HEK293 (cell line): ENCODE measurements at regions not wholly inside any gene's neighbourhood (a gene's known extent, or its start where the extent isn't known, plus 50 kb on each side); places are given as distances from the start of the nearest gene placed in this dataset.
A peak's percentile ranks its signal among the peaks of the same experiment; 100 is the strongest.

Experiments used
- CTCF ChIA-PET: fragments of 350-600 bp; formaldehyde crosslinking; extraction: SDS; loops from one replicate; lab custom pipeline; 2021; ENCODE audit warnings: antibody characterized with exemption; lab: Yijun Ruan, JAX
- POLR2A ChIA-PET: fragments of 300-600 bp; formaldehyde crosslinking; extraction: SDS; loops from one replicate; lab custom pipeline; 2020; ENCODE audit warnings: antibody characterized with exemption, inconsistent platforms; lab: Yijun Ruan, JAX
- H3K27ac ChIP-seq: fragments of 200-500 bp; sonication (Bioruptor generic); 2 replicates; pipeline ENCODE4 v1.5.1; 2014; ENCODE audit warnings: low read depth, low read length, control low read depth, inconsistent platforms; ENCODE audit errors: extremely low read depth
- H3K36me3 ChIP-seq, 2 experiments: fragments of 200-500 bp in 1 of 2; sonication (Bioruptor generic) in 1 of 2; 1 replicate in 1 of 2; 2 replicates in 1 of 2; pipeline ENCODE4 v1.5.1; 2014 to 2017; ENCODE audit warnings: inconsistent platforms in 2 of 2, low read length in 2 of 2; ENCODE audit not compliant: control insufficient read depth in 2 of 2, insufficient read depth in 1 of 2
- H3K4me1 ChIP-seq: fragments of 200-500 bp; sonication (Bioruptor generic); 2 replicates; pipeline ENCODE4 v1.5.1; 2014; ENCODE audit warnings: mild to moderate bottlenecking, low read length, inconsistent platforms; ENCODE audit not compliant: control insufficient read depth, insufficient read depth
- H3K4me3 ChIP-seq: 2 replicates; pipeline ENCODE4 v1.5.1; 2011; ENCODE audit warnings: low read depth, mild to moderate bottlenecking, control low read depth, low read length, moderate library complexity
- H3K9me3 ChIP-seq: fragments of 200-500 bp; sonication (Bioruptor generic); 2 replicates; pipeline ENCODE4 v1.5.1; 2014; ENCODE audit warnings: low read depth, low read length, inconsistent platforms; ENCODE audit not compliant: control insufficient read depth, insufficient read depth
- BCL11A ChIP-seq: fragments of 450-650 bp; formaldehyde crosslinking; IDR thresholded peaks from 2 replicates; pipeline ENCODE4 v1.5.1; 2016; ENCODE audit warnings: low read depth, missing biosample characterization, missing genetic modification characterization
- HOXC10 ChIP-seq: sonication (generic); formaldehyde crosslinking; IDR thresholded peaks from 2 replicates; pipeline ENCODE4 v1.8.1; 2023; ENCODE audit warnings: mild to moderate bottlenecking, missing genetic modification reagents
- KLF16 ChIP-seq: fragments of 450-650 bp; formaldehyde crosslinking; IDR thresholded peaks from 2 replicates; pipeline ENCODE4 v1.5.1; 2017; ENCODE audit warnings: missing biosample characterization, missing genetic modification characterization
- MZF1 ChIP-seq: fragments of 450-650 bp; formaldehyde crosslinking; IDR thresholded peaks from 2 replicates; pipeline ENCODE4 v1.5.1; 2017; ENCODE audit warnings: missing biosample characterization, missing genetic modification characterization, borderline replicate concordance
- OVOL3 ChIP-seq: fragments of 450-650 bp; formaldehyde crosslinking; IDR thresholded peaks from 2 replicates; pipeline ENCODE4 v1.5.1; 2016; ENCODE audit warnings: missing biosample characterization, missing genetic modification characterization
- REST ChIP-seq: fragments of 450-650 bp; formaldehyde crosslinking; IDR thresholded peaks from 2 replicates; pipeline ENCODE4 v1.5.1; 2016; ENCODE audit warnings: missing biosample characterization, missing genetic modification characterization
- TRIM28 ChIP-seq: IDR thresholded peaks from 2 replicates; pipeline ENCODE4 v1.6.1; 2011; ENCODE audit warnings: low read length, control low read depth, borderline replicate concordance
- YY2 ChIP-seq: fragments of 450-650 bp; formaldehyde crosslinking; IDR thresholded peaks from 2 replicates; pipeline ENCODE4 v1.5.1; 2016; ENCODE audit warnings: missing biosample characterization, missing genetic modification characterization
- ZBTB20 ChIP-seq: fragments of 450-650 bp; formaldehyde crosslinking; IDR thresholded peaks from 2 replicates; pipeline ENCODE4 v1.5.1; 2016; ENCODE audit warnings: missing biosample characterization, missing genetic modification characterization
- ZNF112 ChIP-seq: fragments of 450-650 bp; formaldehyde crosslinking; IDR thresholded peaks from 2 replicates; pipeline ENCODE4 v1.5.0; 2017; ENCODE audit warnings: missing biosample characterization, missing genetic modification characterization
- ZNF133 ChIP-seq: fragments of 450-650 bp; formaldehyde crosslinking; IDR thresholded peaks from 2 replicates; pipeline ENCODE4 v1.5.1; 2016; ENCODE audit warnings: missing biosample characterization, missing genetic modification characterization
- ZNF169 ChIP-seq: fragments of 450-650 bp; formaldehyde crosslinking; IDR thresholded peaks from 2 replicates; pipeline ENCODE4 v1.5.1; 2016; ENCODE audit warnings: missing biosample characterization, missing genetic modification characterization
- ZNF23 ChIP-seq: fragments of 450-650 bp; formaldehyde crosslinking; IDR thresholded peaks from 2 replicates; pipeline ENCODE4 v1.5.1; 2016; ENCODE audit warnings: missing biosample characterization, missing genetic modification characterization, borderline replicate concordance
- ZNF26 ChIP-seq: fragments of 450-650 bp; formaldehyde crosslinking; IDR thresholded peaks from 2 replicates; pipeline ENCODE4 v1.5.1; 2016; ENCODE audit warnings: missing biosample characterization, missing genetic modification characterization
- ZNF366 ChIP-seq: fragments of 450-650 bp; formaldehyde crosslinking; conservative IDR thresholded peaks from 2 replicates; pipeline ENCODE4 v1.5.1; 2016; ENCODE audit warnings: missing biosample characterization, missing genetic modification characterization
- ZNF394 ChIP-seq: fragments of 450-650 bp; formaldehyde crosslinking; IDR thresholded peaks from 2 replicates; pipeline ENCODE4 v1.5.1; 2016; ENCODE audit warnings: missing biosample characterization, missing genetic modification characterization, mild to moderate bottlenecking, moderate library complexity, borderline replicate concordance
- ZNF423 ChIP-seq: fragments of 450-650 bp; formaldehyde crosslinking; IDR thresholded peaks from 2 replicates; pipeline ENCODE4 v1.5.1; 2016; ENCODE audit warnings: missing biosample characterization, missing genetic modification characterization
- ZNF433 ChIP-seq: fragments of 450-650 bp; formaldehyde crosslinking; IDR thresholded peaks from 2 replicates; pipeline ENCODE4 v1.5.1; 2016; ENCODE audit warnings: missing biosample characterization, missing genetic modification characterization, low read depth
- ZNF513 ChIP-seq: fragments of 450-650 bp; IDR thresholded peaks from 2 replicates; pipeline ENCODE4 v1.5.1; 2018; ENCODE audit warnings: missing biosample characterization, missing genetic modification characterization
- ZNF549 ChIP-seq: fragments of 450-650 bp; IDR thresholded peaks from 2 replicates; pipeline ENCODE4 v1.5.1; 2018; ENCODE audit warnings: missing biosample characterization, missing genetic modification characterization, mild to moderate bottlenecking, inconsistent platforms, moderate library complexity
- ZNF571 ChIP-seq: fragments of 450-650 bp; formaldehyde crosslinking; IDR thresholded peaks from 2 replicates; pipeline ENCODE4 v1.5.0; 2017; ENCODE audit warnings: missing biosample characterization, missing genetic modification characterization
- ZNF585B ChIP-seq: fragments of 450-650 bp; formaldehyde crosslinking; IDR thresholded peaks from 2 replicates; pipeline ENCODE4 v1.5.1; 2016; ENCODE audit warnings: missing biosample characterization, missing genetic modification characterization
- ZNF621 ChIP-seq: fragments of 450-650 bp; formaldehyde crosslinking; IDR thresholded peaks from 2 replicates; pipeline ENCODE4 v1.5.1; 2017; ENCODE audit warnings: missing biosample characterization, missing genetic modification characterization
- ZNF658 ChIP-seq: fragments of 450-650 bp; formaldehyde crosslinking; IDR thresholded peaks from 2 replicates; pipeline ENCODE4; 2016; ENCODE audit warnings: missing biosample characterization, missing genetic modification characterization
- ZNF677 ChIP-seq: fragments of 450-650 bp; IDR thresholded peaks from 2 replicates; pipeline ENCODE4 v1.5.0; 2018; ENCODE audit warnings: missing biosample characterization, mild to moderate bottlenecking, missing genetic modification characterization, moderate library complexity
- ZNF843 ChIP-seq: fragments of 450-650 bp; formaldehyde crosslinking; IDR thresholded peaks from 2 replicates; pipeline ENCODE4 v1.5.1; 2016; ENCODE audit warnings: missing biosample characterization, missing genetic modification characterization
- ZSCAN30 ChIP-seq: fragments of 450-650 bp; IDR thresholded peaks from 2 replicates; pipeline ENCODE4 v1.5.1; 2018; ENCODE audit warnings: missing biosample characterization, mild to moderate bottlenecking, missing genetic modification characterization, moderate library complexity
- ZXDB ChIP-seq: fragments of 450-650 bp; formaldehyde crosslinking; IDR thresholded peaks from 2 replicates; pipeline ENCODE4 v1.5.1; 2016; ENCODE audit warnings: missing biosample characterization, missing genetic modification characterization
- TF ChIP-seq, protein P1 (sequence below): fragments of 450-650 bp; formaldehyde crosslinking; IDR thresholded peaks from 2 replicates; pipeline ENCODE4 v1.5.1; 2016; ENCODE audit warnings: missing biosample characterization, missing genetic modification characterization

DNA sequence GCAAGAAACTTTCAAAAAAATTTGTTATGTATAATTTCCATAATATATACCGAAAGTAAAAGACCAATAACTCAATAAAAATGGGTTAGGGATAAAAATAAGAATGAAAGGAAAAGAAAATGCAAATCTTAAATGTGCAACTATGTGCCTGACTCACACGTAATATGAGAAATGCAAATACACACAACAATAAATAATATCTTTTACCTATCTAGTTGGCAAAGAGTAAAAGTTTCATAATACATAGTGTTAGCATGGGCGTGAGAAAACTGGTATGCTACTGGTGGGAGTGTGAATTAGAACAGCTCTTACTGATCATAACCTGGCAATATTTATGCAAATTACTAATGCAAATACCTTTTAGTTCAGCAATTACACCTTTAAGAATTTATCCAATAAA is 438.5 kb upstream of the CITED2 start (continued):
- no peak for TF ChIP-seq MZF1
- no peak for TF ChIP-seq YY2

GRCh38 chr6:139801571-139802321 is 427.3 kb upstream of the CITED2 start:
- H3K4me3 ChIP-seq: no peak overlapping the region
- H3K36me3 ChIP-seq: no peaks in the 10 kb centered on the region
- CTCF ChIA-PET: interaction anchor here (0.5 to 0.7 kb wide), 3 partner anchors 74 to 251 kb away, joined by 3 read pairs; no protein-coding TSS in a partner anchor
- POLR2A ChIA-PET: no interaction called here
- peaks cover 4% of the 10 kb centered on the region for H3K4me1 ChIP-seq
- no peak overlapping the region for H3K27ac ChIP-seq
- no peaks in the 10 kb centered on the region for H3K9me3 ChIP-seq
- TF ChIP-seq ZNF433 (tag by site-specific recombination) (no peak), ZSCAN30 (tag by site-specific recombination) (no peak), ZNF26 (tag by site-specific recombination) (no peak), ZNF169 (tag by site-specific recombination) (no peak), ZNF571 (no peak), ZXDB (tag by site-specific recombination) (0 out of 2 replicates have a peak, but pooled peaks have one; percentile 22), BCL11A (tag by site-specific recombination) (no peak), KLF16 (tag by site-specific recombination) (no peak), ZNF843 (tag by site-specific recombination) (0 out of 2 replicates have a peak, but pooled peaks have one; percentile 38), ZBTB20 (tag by site-specific recombination) (peak; percentile 55; the same call in 1 of the 2 replicates), OVOL3 (tag by site-specific recombination) (no peak), REST (tag by site-specific recombination) (peak; percentile 96), TRIM28 (peak; percentile 71; the same call in 1 of the 2 replicates), ZNF677 (no peak), ZNF23 (tag by site-specific recombination) (no peak), ZNF621 (tag by site-specific recombination) (no peak), ZNF394 (no peak), ZNF658 (no peak), ZNF366 (tag by site-specific recombination) (no peak), ZNF513 (tag by site-specific recombination) (no peak), ZNF112 (tag by site-specific recombination) (no peak), ZNF549 (tag by site-specific recombination) (no peak), ZNF585B (tag by site-specific recombination) (no peak), HOXC10 (CRISPR knock-in tag) (no peak), ZNF423 (tag by site-specific recombination) (no peak), ZNF133 (tag by site-specific recombination) (no peak)
- TF ChIP-seq, protein P1, sequence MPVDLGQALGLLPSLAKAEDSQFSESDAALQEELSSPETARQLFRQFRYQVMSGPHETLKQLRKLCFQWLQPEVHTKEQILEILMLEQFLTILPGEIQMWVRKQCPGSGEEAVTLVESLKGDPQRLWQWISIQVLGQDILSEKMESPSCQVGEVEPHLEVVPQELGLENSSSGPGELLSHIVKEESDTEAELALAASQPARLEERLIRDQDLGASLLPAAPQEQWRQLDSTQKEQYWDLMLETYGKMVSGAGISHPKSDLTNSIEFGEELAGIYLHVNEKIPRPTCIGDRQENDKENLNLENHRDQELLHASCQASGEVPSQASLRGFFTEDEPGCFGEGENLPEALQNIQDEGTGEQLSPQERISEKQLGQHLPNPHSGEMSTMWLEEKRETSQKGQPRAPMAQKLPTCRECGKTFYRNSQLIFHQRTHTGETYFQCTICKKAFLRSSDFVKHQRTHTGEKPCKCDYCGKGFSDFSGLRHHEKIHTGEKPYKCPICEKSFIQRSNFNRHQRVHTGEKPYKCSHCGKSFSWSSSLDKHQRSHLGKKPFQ (tag by site-specific recombination): no peak
